ENCODE measurements at regions not wholly inside any gene's neighbourhood (a gene's known extent, or its start where the extent isn't known, plus 50 kb on each side); places are given as distances from the start of the nearest gene placed in this dataset.

DNA sequence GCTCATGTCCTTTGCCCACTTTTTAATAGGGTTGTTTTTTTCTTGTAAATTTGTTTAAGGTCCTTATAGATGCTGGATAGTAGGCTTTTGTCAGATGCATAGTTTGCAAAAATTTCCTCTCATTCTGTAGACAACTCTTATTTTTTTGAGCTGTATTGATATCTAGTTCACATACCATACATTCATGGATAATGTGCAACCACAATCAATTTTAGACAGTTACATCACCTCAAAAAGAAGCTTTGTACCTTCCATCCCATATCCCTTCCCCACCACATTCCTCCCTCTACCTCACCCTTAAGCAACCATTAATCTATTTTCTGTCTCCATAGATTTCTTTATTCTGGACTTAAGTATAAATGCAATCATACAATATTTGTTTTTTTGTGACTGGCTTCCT, 98.4 kb downstream of the PTCSC3 start:
- TF ChIP-seq, protein P1, sequence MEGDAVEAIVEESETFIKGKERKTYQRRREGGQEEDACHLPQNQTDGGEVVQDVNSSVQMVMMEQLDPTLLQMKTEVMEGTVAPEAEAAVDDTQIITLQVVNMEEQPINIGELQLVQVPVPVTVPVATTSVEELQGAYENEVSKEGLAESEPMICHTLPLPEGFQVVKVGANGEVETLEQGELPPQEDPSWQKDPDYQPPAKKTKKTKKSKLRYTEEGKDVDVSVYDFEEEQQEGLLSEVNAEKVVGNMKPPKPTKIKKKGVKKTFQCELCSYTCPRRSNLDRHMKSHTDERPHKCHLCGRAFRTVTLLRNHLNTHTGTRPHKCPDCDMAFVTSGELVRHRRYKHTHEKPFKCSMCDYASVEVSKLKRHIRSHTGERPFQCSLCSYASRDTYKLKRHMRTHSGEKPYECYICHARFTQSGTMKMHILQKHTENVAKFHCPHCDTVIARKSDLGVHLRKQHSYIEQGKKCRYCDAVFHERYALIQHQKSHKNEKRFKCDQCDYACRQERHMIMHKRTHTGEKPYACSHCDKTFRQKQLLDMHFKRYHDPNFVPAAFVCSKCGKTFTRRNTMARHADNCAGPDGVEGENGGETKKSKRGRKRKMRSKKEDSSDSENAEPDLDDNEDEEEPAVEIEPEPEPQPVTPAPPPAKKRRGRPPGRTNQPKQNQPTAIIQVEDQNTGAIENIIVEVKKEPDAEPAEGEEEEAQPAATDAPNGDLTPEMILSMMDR (IDR thresholded peaks at IDR 0.05), result no peak
- no peak for TF ChIP-seq POLR2A (IDR thresholded peaks at IDR 0.05)
